H1 (cell line): ENCODE measurements at regions not wholly inside any gene's neighbourhood (a gene's known extent, or its start where the extent isn't known, plus 50 kb on each side); places are given as distances from the start of the nearest gene placed in this dataset.

ENCODE experiments used
- CTCF ChIA-PET: fragments of 300-600 bp; sonication (Branson Sonifier 250); formaldehyde crosslinking; loops from one replicate; lab custom pipeline; 2021; ENCODE audit not compliant: partially characterized antibody; lab: Charles Lee
- POLR2A ChIA-PET: fragments of 300-600 bp; sonication (Branson Sonifier 250); formaldehyde crosslinking; loops from one replicate; lab custom pipeline; 2021; ENCODE audit warnings: inconsistent platforms; ENCODE audit not compliant: partially characterized antibody; lab: Charles Lee
- DNase-seq, 2 experiments: peaks; one replicate each; pipeline versions ENCODE4 v3.0.0 to v3.0.0-alpha.2; 2010 to 2022; ENCODE audit warnings: low spot score in 2 of 2, low read depth in 1 of 2, mixed read lengths in 1 of 2
- FAIRE-seq: peaks from 2 replicates; lab custom pipeline; 2011; peaks lifted over from hg19 to GRCh38; lab: Jason Lieb, UNC
- H2AFZ ChIP-seq: 2 replicates; pipeline ENCODE4 v1.8.1; 2012; ENCODE audit warnings: low read length, inconsistent platforms
- H2AK5ac ChIP-seq: 2 replicates; pipeline ENCODE4 v1.6.1; 2013; ENCODE audit warnings: low read depth, low read length
- H2BK120ac ChIP-seq: replicated peaks from 2 replicates; pipeline ENCODE3; 2013; ENCODE audit warnings: low read depth, low read length, inconsistent platforms
- H2BK12ac ChIP-seq: 2 replicates; pipeline ENCODE4 v1.6.1; 2013; ENCODE audit warnings: low read depth, low read length
- H2BK15ac ChIP-seq: 2 replicates; pipeline ENCODE4 v1.6.1; 2013; ENCODE audit warnings: low read length
- H2BK20ac ChIP-seq: 2 replicates; pipeline ENCODE4 v1.6.1; 2013; ENCODE audit warnings: low read length
- H2BK5ac ChIP-seq: 2 replicates; pipeline ENCODE4 v1.6.1; 2013; ENCODE audit warnings: low read depth, low read length
- H3K14ac ChIP-seq: 2 replicates; pipeline ENCODE4 v1.6.1; 2013; ENCODE audit warnings: inconsistent platforms; ENCODE audit not compliant: insufficient read length
- H3K18ac ChIP-seq: 2 replicates; pipeline ENCODE4 v1.6.1; 2013; ENCODE audit warnings: low read length; ENCODE audit errors: extremely low read depth
- H3K23ac ChIP-seq: 2 replicates; pipeline ENCODE4 v1.6.1; 2013; ENCODE audit warnings: inconsistent platforms; ENCODE audit not compliant: insufficient read length
- H3K23me2 ChIP-seq: 2 replicates; pipeline ENCODE4 v1.6.1; 2013; ENCODE audit warnings: low read depth, low read length
- H3K27ac ChIP-seq: 2 replicates; pipeline ENCODE4 v1.6.1; 2011; ENCODE audit warnings: low read depth, low read length, inconsistent platforms
- H3K27me3 ChIP-seq, 4 experiments: replicated peaks in 1 of 4; 1 replicate in 1 of 4; 2 replicates in 3 of 4; pipeline versions ENCODE4 v1.6.1 to v1.8.1; 2011 to 2013; ENCODE audit warnings: low read length in 3 of 4, mild to moderate bottlenecking in 3 of 4, inconsistent platforms in 2 of 4, mixed read lengths in 2 of 4, moderate library complexity in 1 of 4; ENCODE audit not compliant: control insufficient read depth in 3 of 4, insufficient read depth in 3 of 4; ENCODE audit errors: extremely low read depth in 1 of 4
- H3K36me3 ChIP-seq, 4 experiments: 2 replicates each; pipeline versions ENCODE4 v1.6.1 to v1.8.1; 2011 to 2013; ENCODE audit warnings: mild to moderate bottlenecking in 4 of 4, low read length in 3 of 4, moderate library complexity in 2 of 4, control low read depth in 1 of 4, inconsistent platforms in 1 of 4; ENCODE audit not compliant: insufficient read depth in 4 of 4, control insufficient read depth in 2 of 4
- H3K4ac ChIP-seq: replicated peaks from 2 replicates; pipeline ENCODE3; 2013; ENCODE audit warnings: low read length, low read depth, mixed read lengths, inconsistent platforms; ENCODE audit not compliant: insufficient read length
- H3K4me1 ChIP-seq, 4 experiments: replicated peaks in 1 of 4; 1 replicate in 1 of 4; 2 replicates in 3 of 4; pipeline versions ENCODE4 v1.6.1 to v1.8.1; 2011 to 2013; ENCODE audit warnings: low read length in 3 of 4, inconsistent platforms in 2 of 4, mixed read lengths in 1 of 4; ENCODE audit not compliant: insufficient read depth in 4 of 4, control insufficient read depth in 3 of 4
- H3K4me2 ChIP-seq, 2 experiments: 2 replicates each; pipeline versions ENCODE4 v1.6.1 to v1.8.1; 2011 to 2013; ENCODE audit warnings: low read depth in 2 of 2, low read length in 2 of 2, control low read depth in 1 of 2, inconsistent platforms in 1 of 2, mild to moderate bottlenecking in 1 of 2; ENCODE audit not compliant: insufficient read depth in 1 of 2
- H3K4me3 ChIP-seq, 4 experiments: fragments of 200-600, 300-600 bp in 1 of 4; sonication (generic), shearing (Covaris generic), sonication (Bioruptor Twin) in 1 of 4; 2 replicates each; pipeline versions ENCODE4 v1.5.1 to v1.8.1; 2011 to 2016; ENCODE audit warnings: low read length in 4 of 4, low read depth in 3 of 4, control low read depth in 2 of 4, inconsistent platforms in 2 of 4, mild to moderate bottlenecking in 2 of 4, mixed read lengths in 1 of 4, moderate library complexity in 1 of 4; ENCODE audit not compliant: insufficient read depth in 2 of 4; ENCODE audit errors: extremely low read depth in 1 of 4
- H3K56ac ChIP-seq: replicated peaks from 2 replicates; pipeline ENCODE3; 2013; ENCODE audit warnings: low read depth, mild to moderate bottlenecking, mixed read lengths, low read length, inconsistent platforms; ENCODE audit not compliant: insufficient read length
- H3K79me1 ChIP-seq: 2 replicates; pipeline ENCODE4 v1.6.1; 2013; ENCODE audit warnings: low read depth, low read length, control low read depth
- H3K79me2 ChIP-seq, 2 experiments: 2 replicates each; pipeline versions ENCODE4 v1.6.1 to v1.8.1; 2012 to 2013; ENCODE audit warnings: low read length in 2 of 2, mild to moderate bottlenecking in 2 of 2, inconsistent platforms in 1 of 2; ENCODE audit not compliant: insufficient read depth in 2 of 2, control insufficient read depth in 1 of 2
- H3K9ac ChIP-seq, 4 experiments: replicated peaks in 1 of 4; 1 replicate in 1 of 4; 2 replicates in 3 of 4; pipeline versions ENCODE4 v1.6.1 to v1.8.1; 2011 to 2013; ENCODE audit warnings: low read depth in 3 of 4, low read length in 3 of 4, control low read depth in 2 of 4, mild to moderate bottlenecking in 2 of 4, moderate library complexity in 2 of 4, inconsistent platforms in 1 of 4; ENCODE audit errors: extremely low read depth in 1 of 4
- H3K9me3 ChIP-seq, 2 experiments: 2 replicates each; pipeline versions ENCODE4 v1.6.1 to v1.8.1; 2012 to 2013; ENCODE audit warnings: mild to moderate bottlenecking in 2 of 2, moderate library complexity in 2 of 2, control low read depth in 1 of 2, inconsistent platforms in 1 of 2, low read depth in 1 of 2, low read length in 1 of 2, mixed read lengths in 1 of 2; ENCODE audit not compliant: insufficient read depth in 2 of 2
- H4K20me1 ChIP-seq, 2 experiments: replicated peaks in 1 of 2; 2 replicates each; pipeline versions ENCODE3 to v1.8.1; 2011 to 2013; ENCODE audit warnings: inconsistent platforms in 2 of 2, low read length in 2 of 2, mild to moderate bottlenecking in 1 of 2; ENCODE audit not compliant: insufficient read depth in 2 of 2, control insufficient read depth in 1 of 2
- H4K5ac ChIP-seq: 2 replicates; pipeline ENCODE4 v1.6.1; 2013; ENCODE audit warnings: low read length, low read depth, mixed read lengths, inconsistent platforms; ENCODE audit not compliant: insufficient read length
- H4K8ac ChIP-seq: 2 replicates; pipeline ENCODE4 v1.8.0; 2013; ENCODE audit warnings: mild to moderate bottlenecking, moderate library complexity, low read length, inconsistent platforms; ENCODE audit not compliant: insufficient read depth; ENCODE audit errors: extremely low read depth
- H4K91ac ChIP-seq: replicated peaks from 2 replicates; pipeline ENCODE3; 2013; ENCODE audit warnings: low read length, mixed read lengths, inconsistent platforms; ENCODE audit not compliant: insufficient read length
- ASH2L ChIP-seq: fragments of 200-600, 300-600 bp; sonication (generic); IDR thresholded peaks from one replicate; pipeline ENCODE4 v1.7.1; 2017; ENCODE audit warnings: low read length
- BACH1 ChIP-seq: IDR thresholded peaks from 2 replicates; pipeline ENCODE4 v1.6.1; 2012; ENCODE audit warnings: low read length, improper control_type of control experiment
- BRCA1 ChIP-seq: IDR thresholded peaks from 2 replicates; pipeline ENCODE4 v1.6.1; 2012; ENCODE audit warnings: low read depth, low read length, improper control_type of control experiment
- CEBPB ChIP-seq: IDR thresholded peaks from 2 replicates; pipeline ENCODE4 v1.6.1; 2012; ENCODE audit warnings: low read depth, low read length
- CTBP2 ChIP-seq: IDR thresholded peaks from 2 replicates; pipeline ENCODE4 v1.7.0; 2011; ENCODE audit warnings: borderline replicate concordance, mild to moderate bottlenecking, moderate library complexity, mixed read lengths, low read length; ENCODE audit not compliant: insufficient read depth, insufficient read length
- GABPA ChIP-seq: IDR thresholded peaks from 2 replicates; pipeline ENCODE4 v1.6.1; 2011; ENCODE audit warnings: mild to moderate bottlenecking, low read length, moderate library complexity, borderline replicate concordance; ENCODE audit not compliant: insufficient read depth
- HDAC2 ChIP-seq, 2 experiments: fragments of 300-600 bp in 1 of 2; sonication (generic) in 1 of 2; IDR thresholded peaks; 2 replicates each; pipeline ENCODE4 v1.6.1; 2011 to 2012; ENCODE audit warnings: low read depth in 2 of 2, low read length in 2 of 2, mild to moderate bottlenecking in 2 of 2, moderate library complexity in 2 of 2, borderline replicate concordance in 1 of 2, inconsistent platforms in 1 of 2
- JUN ChIP-seq: IDR thresholded peaks from 2 replicates; pipeline ENCODE4 v1.6.1; 2011; ENCODE audit warnings: low read depth, mild to moderate bottlenecking, improper control_type of control experiment, low read length
- PHF8 ChIP-seq: fragments of 200-600 bp; sonication (generic); conservative IDR thresholded peaks from 2 replicates; pipeline ENCODE4 v1.7.1; 2012; ENCODE audit warnings: low read depth, mild to moderate bottlenecking, inconsistent platforms, low read length, moderate library complexity
- SAP30 ChIP-seq: fragments of 300-600 bp; sonication (generic); IDR thresholded peaks from 2 replicates; pipeline ENCODE4 v1.7.1; 2012; ENCODE audit warnings: low read length, moderate library complexity, mild to moderate bottlenecking, inconsistent platforms; ENCODE audit not compliant: insufficient read depth, insufficient replicate concordance
- SP4 ChIP-seq: IDR thresholded peaks from 2 replicates; pipeline ENCODE4 v1.6.1; 2012; ENCODE audit warnings: low read length, inconsistent platforms
- SRF ChIP-seq: IDR thresholded peaks from 2 replicates; pipeline ENCODE4 v1.6.1; 2011; ENCODE audit warnings: mild to moderate bottlenecking, low read depth, low read length, moderate library complexity
- TAF1 ChIP-seq: IDR thresholded peaks from 2 replicates; pipeline ENCODE4 v1.6.1; 2011; ENCODE audit warnings: mild to moderate bottlenecking, low read depth, low read length
- TBP ChIP-seq: IDR thresholded peaks from 2 replicates; pipeline ENCODE4 v1.6.1; 2011; ENCODE audit warnings: low read depth, low read length, improper control_type of control experiment
- WGBS, 2 experiments: shearing (Covaris generic) in 1 of 2; methylation state at CpG; one replicate each; pipeline versions ENCODE4 v1.1.6 to v1.1.7; 2013 to 2015; ENCODE audit warnings: low lambda C conversion rate in 2 of 2, mixed read lengths in 2 of 2, inconsistent platforms in 1 of 2, low coverage in 1 of 2, missing lambda C conversion rate in 1 of 2; ENCODE audit not compliant: insufficient replicate concordance in 2 of 2, insufficient coverage in 1 of 2, insufficient read length in 1 of 2; ENCODE audit errors: extremely low coverage in 1 of 2, missing lambda C conversion rate in 1 of 2; 5-methylcytosine and 5-hydroxymethylcytosine counted together
- TF ChIP-seq, protein P1 (sequence below): IDR thresholded peaks from 2 replicates; pipeline ENCODE4 v1.6.1; 2012; ENCODE audit warnings: inconsistent platforms

DNA sequence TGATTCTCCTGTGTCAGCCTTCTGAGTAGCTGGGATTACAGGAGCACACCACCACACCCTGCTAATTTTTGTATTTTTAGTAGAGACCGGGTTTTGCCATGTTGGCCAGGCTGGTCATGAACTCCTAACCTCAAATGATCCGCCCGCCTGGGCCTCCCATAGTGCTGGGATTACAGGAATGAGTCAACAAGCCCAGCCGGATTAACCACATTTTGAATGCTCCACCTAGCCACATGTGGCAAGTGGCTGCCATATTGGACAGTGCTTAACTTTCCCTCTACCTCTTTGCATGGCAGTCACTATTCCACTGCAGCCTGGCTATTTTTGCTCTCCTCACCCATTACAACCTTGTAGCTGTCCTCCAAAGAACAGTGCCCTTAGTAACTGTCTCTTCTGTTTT lies 160.1 kb downstream of the GATA3 start:
- H3K4me2 ChIP-seq: no peak overlapping the region
- FAIRE-seq: no peak
- POLR2A ChIA-PET: no interaction called here
- no peak overlapping the region for H3K4me3 ChIP-seq
- no peaks in the 10 kb centered on the region for H4K20me1 ChIP-seq
- no peak overlapping the region for H3K27ac ChIP-seq
- H3K23ac ChIP-seq: no peak overlapping the region
- no peak overlapping the region for H4K91ac ChIP-seq
- no peak overlapping the region for H3K9ac ChIP-seq
- no peak overlapping the region for H3K56ac ChIP-seq
- H3K4me1 ChIP-seq: no peaks in the 10 kb centered on the region
- H3K79me1 ChIP-seq: no peaks in the 10 kb centered on the region
- CTCF ChIA-PET: no interaction called here
- H2BK5ac ChIP-seq: no peak overlapping the region
- no peak overlapping the region for H2BK15ac ChIP-seq
- H3K27me3 ChIP-seq: no peaks in the 10 kb centered on the region
- H2AK5ac ChIP-seq: no peak overlapping the region
- H2BK120ac ChIP-seq: no peak overlapping the region
- no peak overlapping the region for H2BK20ac ChIP-seq
- no peak overlapping the region for H4K5ac ChIP-seq
- 80% methylated on average over 4 of the region's 4 CpGs; no CpG with 5 or more reads in 1 of the 2 experiments for WGBS, 2 experiments
- no peaks in the 10 kb centered on the region for H3K36me3 ChIP-seq
- H4K8ac ChIP-seq: no peak overlapping the region
- H3K23me2 ChIP-seq: no peaks in the 10 kb centered on the region
- H3K18ac ChIP-seq: no peak overlapping the region
- H2AFZ ChIP-seq: no peak overlapping the region; the same call in 1 of the 2 replicates
- H3K9me3 ChIP-seq: no peaks in the 10 kb centered on the region
- DNase-seq: no peak
- no peak overlapping the region for H2BK12ac ChIP-seq
- H3K4ac ChIP-seq: no peak overlapping the region
- H3K14ac ChIP-seq: no peak overlapping the region
- no peaks in the 10 kb centered on the region for H3K79me2 ChIP-seq
- TF ChIP-seq BRCA1: no peak
- TF ChIP-seq, protein P1, sequence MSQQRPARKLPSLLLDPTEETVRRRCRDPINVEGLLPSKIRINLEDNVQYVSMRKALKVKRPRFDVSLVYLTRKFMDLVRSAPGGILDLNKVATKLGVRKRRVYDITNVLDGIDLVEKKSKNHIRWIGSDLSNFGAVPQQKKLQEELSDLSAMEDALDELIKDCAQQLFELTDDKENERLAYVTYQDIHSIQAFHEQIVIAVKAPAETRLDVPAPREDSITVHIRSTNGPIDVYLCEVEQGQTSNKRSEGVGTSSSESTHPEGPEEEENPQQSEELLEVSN: no peak
- no peak for TF ChIP-seq GABPA
- TF ChIP-seq PHF8: no peak
- no peak for TF ChIP-seq CEBPB
- no peak for TF ChIP-seq SRF
- TF ChIP-seq JUN: no peak
- no peak for TF ChIP-seq CTBP2
- TF ChIP-seq TAF1: no peak
- no peak for TF ChIP-seq ASH2L
- TF ChIP-seq SAP30: no peak
- no peak for TF ChIP-seq BACH1
- TF ChIP-seq HDAC2 (IDR thresholded peaks at IDR 0.05; ENCODE audit: borderline replicate concordance in 1 of 2, low read depth in 2 of 2, low read length in 2 of 2): no peak
- no peak for TF ChIP-seq TBP
- TF ChIP-seq SP4: no peak
